ENCODE measurements at regions not wholly inside any gene's neighbourhood (a gene's known extent, or its start where the extent isn't known, plus 50 kb on each side); places are given as distances from the start of the nearest gene placed in this dataset.

DNA sequence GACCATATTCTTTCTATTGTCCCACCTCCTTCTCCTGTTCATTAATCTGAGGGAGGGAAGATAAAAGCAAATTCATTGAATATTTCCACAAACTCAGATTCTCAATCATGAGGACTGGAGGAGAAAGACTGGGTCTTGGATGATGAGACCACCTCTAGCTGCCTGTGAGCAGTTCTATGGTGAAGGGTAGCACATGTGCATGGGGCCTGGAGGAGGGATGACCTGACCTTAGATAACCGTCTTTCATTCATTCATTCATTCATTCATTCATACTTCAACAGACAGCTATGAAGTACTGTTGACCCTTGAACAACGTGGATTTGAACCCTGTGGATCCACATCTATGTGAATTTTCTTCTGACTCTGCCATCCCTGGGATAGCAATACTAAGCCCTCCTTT lies 68.4 kb downstream of the MED10 start:
- ChIA-PET POLR2A (no interaction called here), CTCF (no interaction called here)
- DNase-seq (ENCODE audit: low read depth, low spot score) = no peak
- no peaks in the 10 kb centered on the region for H3K36me3 ChIP-seq (ENCODE audit: control insufficient read depth in 2 of 2, extremely low read depth in 1 of 2, insufficient read depth in 2 of 2, low read length in 2 of 2)
- TF ChIP-seq EZH2 (IDR thresholded peaks at IDR 0.05; ENCODE audit: borderline replicate concordance, low read depth, low read length, severe bottlenecking) = no peak
- TF ChIP-seq POLR2A (IDR thresholded peaks at IDR 0.05; ENCODE audit: low read depth, low read length) = no peak
- no peak for TF ChIP-seq FOS (IDR thresholded peaks at IDR 0.05; ENCODE audit: borderline replicate concordance, insufficient read depth, low read length)
- TF ChIP-seq, protein P1, sequence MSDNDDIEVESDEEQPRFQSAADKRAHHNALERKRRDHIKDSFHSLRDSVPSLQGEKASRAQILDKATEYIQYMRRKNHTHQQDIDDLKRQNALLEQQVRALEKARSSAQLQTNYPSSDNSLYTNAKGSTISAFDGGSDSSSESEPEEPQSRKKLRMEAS (IDR thresholded peaks at IDR 0.05; ENCODE audit: insufficient read depth, insufficient read length) = no peak
- TF ChIP-seq, protein P2, sequence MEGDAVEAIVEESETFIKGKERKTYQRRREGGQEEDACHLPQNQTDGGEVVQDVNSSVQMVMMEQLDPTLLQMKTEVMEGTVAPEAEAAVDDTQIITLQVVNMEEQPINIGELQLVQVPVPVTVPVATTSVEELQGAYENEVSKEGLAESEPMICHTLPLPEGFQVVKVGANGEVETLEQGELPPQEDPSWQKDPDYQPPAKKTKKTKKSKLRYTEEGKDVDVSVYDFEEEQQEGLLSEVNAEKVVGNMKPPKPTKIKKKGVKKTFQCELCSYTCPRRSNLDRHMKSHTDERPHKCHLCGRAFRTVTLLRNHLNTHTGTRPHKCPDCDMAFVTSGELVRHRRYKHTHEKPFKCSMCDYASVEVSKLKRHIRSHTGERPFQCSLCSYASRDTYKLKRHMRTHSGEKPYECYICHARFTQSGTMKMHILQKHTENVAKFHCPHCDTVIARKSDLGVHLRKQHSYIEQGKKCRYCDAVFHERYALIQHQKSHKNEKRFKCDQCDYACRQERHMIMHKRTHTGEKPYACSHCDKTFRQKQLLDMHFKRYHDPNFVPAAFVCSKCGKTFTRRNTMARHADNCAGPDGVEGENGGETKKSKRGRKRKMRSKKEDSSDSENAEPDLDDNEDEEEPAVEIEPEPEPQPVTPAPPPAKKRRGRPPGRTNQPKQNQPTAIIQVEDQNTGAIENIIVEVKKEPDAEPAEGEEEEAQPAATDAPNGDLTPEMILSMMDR (IDR thresholded peaks at IDR 0.05; ENCODE audit: extremely low read depth in 1 of 2, insufficient read depth in 1 of 2, low read depth in 1 of 2, low read length in 2 of 2) = no peak
- no peak for TF ChIP-seq GATA2 (IDR thresholded peaks at IDR 0.05; ENCODE audit: insufficient read depth, insufficient read length, low read depth, low read length)
- TF ChIP-seq MYC (IDR thresholded peaks at IDR 0.05; ENCODE audit: low read depth, low read length) = no peak
- no peak for TF ChIP-seq JUN (IDR thresholded peaks at IDR 0.05; ENCODE audit: borderline replicate concordance, insufficient read depth, insufficient read length, low read depth)
- no peak for TF ChIP-seq POLR2AphosphoS5 (IDR thresholded peaks at IDR 0.05; ENCODE audit: insufficient read depth, low read depth, low read length)
- no peaks in the 10 kb centered on the region for H3K27me3 ChIP-seq (ENCODE audit: control insufficient read depth in 2 of 2, insufficient read depth in 2 of 2, low read length in 2 of 2)
- dilution Hi-C loops (cut with MboI; ENCODE audit: extremely low pct_ligation_motif_present, low sequenced_read_pairs) = no loop called here
- intact Hi-C loops (cut with micrococcal nuclease) = no loop called here
- H3K9ac ChIP-seq (replicated peaks; ENCODE audit: extremely low read depth, insufficient read depth, low read length) = no peak overlapping the region
- H3K4me2 ChIP-seq (ENCODE audit: insufficient read depth, low read length) = no peak overlapping the region
- FAIRE-seq = no peak
- no peaks in the 10 kb centered on the region for H4K20me1 ChIP-seq (replicated peaks; ENCODE audit: control insufficient read depth, extremely low read depth, insufficient read depth, low read length)
- no peak overlapping the region for H2AFZ ChIP-seq (ENCODE audit: low read depth, low read length)
- H3K79me2 ChIP-seq (ENCODE audit: control insufficient read depth, insufficient read depth, low read length) = no peaks in the 10 kb centered on the region
- H3K9me1 ChIP-seq (replicated peaks; ENCODE audit: control insufficient read depth, extremely low read depth, insufficient read depth, low read length) = no peaks in the 10 kb centered on the region
- no peaks in the 10 kb centered on the region for H3K9me3 ChIP-seq (replicated peaks; ENCODE audit: control insufficient read depth, insufficient read depth, low read length)
- H3K4me1 ChIP-seq (ENCODE audit: control insufficient read depth, extremely low read depth, insufficient read depth, low read length) = no peaks in the 10 kb centered on the region
- H3K27ac ChIP-seq (ENCODE audit: insufficient read depth, low read depth, low read length) = no peak overlapping the region
- no TSS peak for BruUV-seq (replicated peaks)
- H3K4me3 ChIP-seq (replicated peaks in 1 of 3; ENCODE audit: insufficient read depth in 1 of 3, low read depth in 1 of 3, low read length in 3 of 3) = no peak overlapping the region
